ENCODE measurements at regions not wholly inside any gene's neighbourhood (a gene's known extent, or its start where the extent isn't known, plus 50 kb on each side); places are given as distances from the start of the nearest gene placed in this dataset.

GRCh38 chr3:193874512-193874911 lies 261.4 kb upstream of the HES1 start:
- Mint-ChIP-seq H3K27ac (no peak overlapping the region), H3K27me3 (ENCODE audit: low read depth) (no peaks in the 10 kb centered on the region), H3K4me3 (no peak overlapping the region), H3K36me3 (no peaks in the 10 kb centered on the region), H3K4me1 (peaks cover 57% of the 10 kb centered on the region), H3K9me3 (no peaks in the 10 kb centered on the region)
- DNase-seq (ENCODE audit: low spot score in 2 of 2, unreplicated experiment in 2 of 2) = no peak
- no peak for TF ChIP-seq CTCF (IDR thresholded peaks at IDR 0.05; ENCODE audit: unreplicated experiment)

DNA sequence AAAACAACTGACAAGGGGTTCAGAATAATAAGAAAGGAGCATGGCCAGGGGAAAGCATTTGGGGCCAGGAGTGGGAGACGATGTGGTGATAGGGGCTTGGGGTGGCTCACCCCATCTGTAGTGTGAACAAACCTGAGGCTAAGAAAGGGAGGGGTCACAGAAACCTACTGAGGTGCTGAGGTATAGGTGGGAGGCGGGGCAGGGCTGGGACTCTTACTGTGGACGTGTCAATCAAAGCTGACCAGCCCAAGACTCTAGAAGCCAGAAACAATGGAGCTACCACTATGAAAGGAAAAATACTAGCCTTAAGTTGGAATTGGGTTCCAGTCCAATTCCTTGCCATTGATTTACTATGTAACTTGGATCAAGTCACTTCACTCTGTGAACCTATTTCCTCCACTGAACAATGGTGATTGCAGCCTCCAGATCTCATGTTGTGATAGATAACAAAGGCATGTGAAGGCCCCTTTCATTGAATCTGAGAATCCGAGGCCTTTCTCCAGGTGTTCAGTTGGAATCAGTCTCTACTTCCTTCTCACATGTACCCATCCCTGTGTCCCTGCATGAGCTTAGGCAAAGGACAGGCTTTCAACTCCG lies 260.9 kb upstream of the HES1 start:
- Mint-ChIP-seq H3K4me3 (no peak overlapping the region), H3K27me3 (ENCODE audit: low read depth) (no peaks in the 10 kb centered on the region), H3K9me3 (no peaks in the 10 kb centered on the region), H3K36me3 (no peaks in the 10 kb centered on the region), H3K4me1 (peaks cover 58% of the 10 kb centered on the region), H3K27ac (peak overlapping the region; percentile 35)
- no peak for TF ChIP-seq CTCF (IDR thresholded peaks at IDR 0.05; ENCODE audit: unreplicated experiment)
- DNase-seq (ENCODE audit: low spot score in 2 of 2, unreplicated experiment in 2 of 2) = no peak

- Mint-ChIP-seq H3K36me3 (no peaks in the 10 kb centered on the region), H3K4me1 (peaks cover 57% of the 10 kb centered on the region), H3K4me3 (no peak overlapping the region), H3K9me3 (no peaks in the 10 kb centered on the region), H3K27ac (no peak overlapping the region), H3K27me3 (ENCODE audit: low read depth) (no peaks in the 10 kb centered on the region)
- DNase-seq (ENCODE audit: low spot score in 2 of 2, unreplicated experiment in 2 of 2) = no peak
- no peak for TF ChIP-seq CTCF (IDR thresholded peaks at IDR 0.05; ENCODE audit: unreplicated experiment)
Measured at GRCh38 chr3:193875601-193876321, 260.2 kb upstream of the HES1 start.

- H3K4me1 Mint-ChIP-seq = peaks cover 54% of the 10 kb centered on the region
- peak overlapping the region; percentile 51 for H3K27ac Mint-ChIP-seq
- H3K9me3 Mint-ChIP-seq = no peaks in the 10 kb centered on the region
- no peak overlapping the region for H3K4me3 Mint-ChIP-seq
- DNase-seq (ENCODE audit: low spot score in 2 of 2, unreplicated experiment in 2 of 2) = no peak
- TF ChIP-seq CTCF (IDR thresholded peaks at IDR 0.05; ENCODE audit: unreplicated experiment) = no peak
- no peaks in the 10 kb centered on the region for H3K27me3 Mint-ChIP-seq (ENCODE audit: low read depth)
- no peaks in the 10 kb centered on the region for H3K36me3 Mint-ChIP-seq
Measured at GRCh38 chr3:193879099-193879863, 256.7 kb upstream of the HES1 start.

- TF ChIP-seq CTCF (IDR thresholded peaks at IDR 0.05; ENCODE audit: unreplicated experiment) = no peak
- no peak for DNase-seq (ENCODE audit: low spot score in 2 of 2, unreplicated experiment in 2 of 2)
- Mint-ChIP-seq H3K4me3 (no peak overlapping the region), H3K9me3 (no peaks in the 10 kb centered on the region), H3K4me1 (peaks cover 55% of the 10 kb centered on the region), H3K27me3 (ENCODE audit: low read depth) (no peaks in the 10 kb centered on the region), H3K27ac (peak overlapping the region; percentile 51), H3K36me3 (no peaks in the 10 kb centered on the region)
Measured at GRCh38 chr3:193879864-193880242, 256.1 kb upstream of the HES1 start.
